ENCODE measurements at regions not wholly inside any gene's neighbourhood (a gene's known extent, or its start where the extent isn't known, plus 50 kb on each side); places are given as distances from the start of the nearest gene placed in this dataset.

DNA sequence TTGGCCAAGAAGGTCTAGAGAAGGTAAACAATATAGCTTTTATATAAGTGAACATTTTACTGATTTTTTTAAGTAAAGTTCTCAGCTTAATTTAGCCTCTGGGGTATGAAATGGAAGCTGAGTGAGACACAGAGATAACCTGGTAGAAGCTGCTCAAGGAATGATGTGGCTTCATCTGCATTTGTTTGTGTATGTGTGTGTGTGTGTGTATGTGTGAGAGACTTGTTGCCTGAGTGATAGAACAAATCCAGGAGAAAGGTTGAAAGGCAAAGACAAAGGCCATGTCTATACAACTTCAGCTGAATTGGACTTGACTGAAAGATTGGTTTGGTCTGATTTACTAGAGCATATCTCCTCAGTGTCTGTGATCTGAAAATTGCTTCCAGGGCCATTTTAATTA, 63.6 kb downstream of the PCDH7 start:
- DNase-seq, result no peak

DNA sequence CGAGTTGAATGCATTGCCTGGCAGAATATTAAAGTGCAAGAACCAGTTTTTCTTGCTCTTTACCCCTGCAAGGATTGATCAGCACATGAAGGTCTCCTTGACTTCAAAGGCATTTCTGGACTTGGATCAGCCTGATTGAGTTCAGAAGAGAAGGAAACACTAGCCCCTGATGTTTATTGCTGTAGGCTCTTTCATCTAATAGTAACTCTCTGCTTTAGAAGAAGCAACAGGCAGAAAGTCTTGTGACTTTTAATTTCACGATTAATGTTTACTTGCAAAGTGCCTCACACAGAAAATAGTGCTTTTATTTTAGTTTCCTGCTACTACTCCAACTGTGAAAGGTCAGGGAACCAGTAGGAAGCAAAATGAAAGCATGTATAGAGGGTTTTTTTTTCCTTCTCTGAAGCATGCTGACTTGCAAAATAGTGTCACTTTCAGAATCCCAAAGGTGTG, 69.1 kb downstream of the PCDH7 start:
- no peak for DNase-seq

DNA sequence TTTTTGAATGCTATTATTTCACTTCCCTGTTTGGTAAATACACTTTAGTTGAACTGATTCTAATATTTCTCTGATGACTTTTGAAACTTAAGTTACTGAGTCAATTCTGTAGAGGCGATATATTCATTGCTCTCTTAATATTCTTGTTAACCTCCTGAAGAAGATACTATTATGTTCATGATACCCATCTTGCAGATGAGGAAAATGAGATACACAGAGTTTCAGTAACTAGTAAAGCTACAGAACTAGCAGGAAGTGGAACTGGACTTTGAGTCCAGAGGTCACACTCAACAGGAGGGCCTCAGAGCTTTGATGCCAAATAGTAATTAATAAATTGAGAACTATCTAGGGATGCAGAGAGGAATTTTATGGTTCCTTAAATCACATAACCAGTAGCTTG, 70.0 kb downstream of the PCDH7 start:
- no peak for DNase-seq

DNA sequence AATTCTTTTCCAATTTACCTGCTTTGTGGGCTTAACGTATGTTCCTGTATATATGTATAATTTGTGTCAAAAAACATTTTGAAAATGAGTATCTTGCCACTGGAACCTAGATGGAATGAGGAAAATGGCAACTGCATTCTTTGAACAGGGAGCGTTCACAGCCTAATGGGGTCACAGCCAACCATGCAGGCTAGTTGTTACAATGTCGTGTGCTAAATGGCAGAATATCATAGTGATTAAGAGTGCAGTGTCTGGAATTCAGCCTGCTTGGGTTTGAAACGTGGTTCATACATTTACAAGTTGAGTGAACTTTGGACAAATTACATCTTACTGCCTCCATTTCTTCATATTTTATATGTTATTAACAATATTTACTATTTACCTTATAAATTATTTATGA, 70.8 kb downstream of the PCDH7 start:
- no peak for DNase-seq

DNA sequence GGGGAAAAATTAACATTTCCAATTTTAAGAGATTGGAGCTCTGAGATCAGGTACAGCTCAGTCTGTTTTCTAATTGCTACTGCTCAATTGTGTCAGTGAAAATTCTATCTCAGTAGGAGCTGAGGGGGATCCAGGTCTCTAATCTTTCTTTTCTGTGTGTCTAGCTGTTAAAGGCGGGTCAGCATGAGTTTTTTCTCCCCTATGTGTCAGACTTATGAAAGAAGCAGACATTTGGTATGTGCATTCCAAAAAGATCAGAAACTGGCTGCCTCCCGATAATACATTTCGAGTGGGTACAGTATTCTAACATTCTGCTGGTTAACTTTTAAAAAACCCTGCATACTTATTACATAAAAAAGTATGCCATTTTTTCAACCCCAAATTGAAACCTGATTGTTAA, 72.4 kb downstream of the PCDH7 start:
- DNase-seq, result no peak

DNA sequence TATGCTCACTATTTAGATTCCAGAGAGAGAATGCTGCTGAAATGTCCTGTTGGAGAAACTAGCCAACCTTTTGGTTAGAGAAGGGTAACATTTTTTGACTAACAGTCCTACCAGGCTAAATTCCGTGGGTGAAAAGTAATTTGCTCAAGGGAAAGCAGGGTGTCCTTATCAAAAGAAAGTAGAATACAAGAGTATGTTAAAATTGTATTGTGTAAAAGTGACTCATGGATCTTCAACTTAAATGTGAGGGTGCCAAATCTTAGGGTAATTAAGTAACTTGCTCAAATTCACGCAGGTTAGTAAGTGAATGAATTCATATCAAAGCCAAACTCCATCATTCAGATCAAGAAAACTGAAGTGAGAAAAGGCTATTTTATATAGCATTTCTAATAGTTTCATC, 81.7 kb downstream of the PCDH7 start:
- no peak for DNase-seq

DNA sequence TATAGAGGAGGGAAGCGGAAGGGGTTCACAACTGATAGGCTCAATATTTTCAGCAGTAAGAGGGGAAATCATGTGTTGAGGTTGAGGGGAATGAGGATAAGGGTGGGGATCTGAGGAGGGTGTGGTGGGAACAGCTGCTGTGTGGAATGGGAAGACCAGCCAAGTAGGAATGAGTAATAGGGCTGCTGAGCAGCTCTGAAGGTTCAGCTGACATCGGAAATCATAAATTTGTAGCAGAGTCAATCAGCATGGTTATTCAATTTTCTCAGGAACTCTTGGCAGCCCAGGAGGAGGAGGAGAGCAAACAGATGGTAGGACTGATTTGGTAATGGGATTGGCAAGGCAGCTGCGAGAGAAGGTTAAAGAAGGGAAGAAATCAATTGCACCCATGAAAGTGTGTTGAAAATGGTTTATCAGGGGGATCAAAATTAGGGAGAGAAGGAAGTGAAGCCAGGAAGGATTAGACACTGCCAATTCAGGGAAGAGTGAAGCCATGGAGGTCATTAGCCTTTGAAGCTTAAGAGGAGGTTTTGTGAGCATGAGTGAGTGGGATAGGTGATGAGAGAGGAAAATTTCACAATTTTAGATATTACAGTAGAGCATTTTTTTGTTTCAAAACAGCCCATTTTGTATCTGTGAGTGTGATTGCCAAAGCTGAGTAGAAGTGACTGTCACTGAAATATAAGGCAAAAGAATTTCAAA, 82.6 kb downstream of the PCDH7 start:
- no peak for DNase-seq

DNA sequence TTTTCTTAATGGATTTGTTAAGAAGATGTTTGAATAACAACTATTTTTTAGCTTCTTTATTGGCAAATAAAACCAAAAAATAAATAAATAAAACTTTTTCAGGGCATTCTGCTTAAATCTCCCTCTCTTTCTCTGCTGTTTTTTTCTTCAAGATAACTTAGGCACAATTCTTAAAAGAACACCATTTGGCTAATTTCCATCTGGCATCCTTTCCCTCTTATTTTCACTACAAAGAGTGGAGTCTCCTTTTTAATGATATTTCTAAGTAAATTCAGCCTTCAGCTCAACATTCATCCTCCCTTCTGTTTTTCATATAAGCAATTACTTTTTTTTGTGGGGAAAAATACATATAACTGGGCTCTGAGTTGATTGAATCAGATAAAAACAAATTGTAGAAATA, 88.1 kb downstream of the PCDH7 start:
- no peak for DNase-seq

DNA sequence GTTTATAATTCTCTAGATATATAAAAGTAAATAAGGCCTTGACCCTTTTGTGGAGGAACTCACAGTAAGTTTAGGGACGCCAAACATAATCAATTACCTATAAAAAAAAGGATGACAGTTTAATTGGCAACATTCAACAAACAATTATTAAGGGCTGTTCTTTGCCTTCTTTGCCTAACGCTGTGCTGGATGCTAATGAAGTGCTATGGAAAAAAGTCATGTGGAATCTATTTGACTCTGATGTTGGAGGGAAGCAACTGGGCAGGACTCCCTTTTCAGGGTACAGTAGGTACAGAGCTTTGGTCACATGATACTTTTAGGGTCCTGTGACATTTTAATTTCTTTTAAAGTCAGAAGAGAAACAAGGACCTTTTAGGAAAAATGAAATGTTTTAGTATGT, 91.1 kb downstream of the PCDH7 start:
- DNase-seq, result no peak

DNA sequence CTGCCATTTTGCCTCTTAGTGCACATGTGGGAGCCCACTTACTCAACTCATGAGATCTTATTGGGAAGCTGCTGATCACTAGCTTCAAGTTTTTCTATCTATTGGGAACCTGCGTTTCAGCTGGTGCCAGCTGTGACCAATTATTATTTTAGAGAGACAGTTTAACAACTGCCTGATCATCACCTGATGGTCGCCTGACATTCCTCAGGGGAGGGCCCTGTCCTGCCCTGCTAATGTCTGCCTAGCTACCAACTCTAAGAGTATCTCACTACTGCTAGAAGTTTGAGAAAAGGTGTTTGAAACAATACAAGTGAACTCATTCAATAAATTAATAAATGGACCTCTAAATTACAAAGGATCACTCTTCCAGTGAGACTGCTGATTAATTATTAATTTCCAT, 95.5 kb downstream of the PCDH7 start:
- no peak for DNase-seq

DNA sequence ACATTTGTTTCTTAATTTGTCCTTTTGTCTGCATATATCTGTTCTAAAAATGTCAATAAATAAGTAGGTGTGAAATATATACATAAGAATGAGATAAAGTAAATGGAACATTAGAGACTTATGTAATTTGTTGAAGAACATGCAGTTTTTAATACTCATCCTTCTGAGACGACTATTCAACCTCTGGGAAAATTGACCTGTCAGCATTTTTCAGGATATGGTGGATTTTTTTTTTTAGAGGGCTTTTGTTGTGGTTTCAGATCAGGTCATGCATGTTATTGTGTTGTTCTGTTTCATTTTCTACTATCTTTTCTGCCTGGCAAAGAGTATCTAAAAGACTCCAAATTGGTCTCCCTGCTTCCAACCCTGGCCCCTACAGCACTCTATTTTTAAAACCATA, 97.3 kb downstream of the PCDH7 start:
- DNase-seq, result no peak

DNA sequence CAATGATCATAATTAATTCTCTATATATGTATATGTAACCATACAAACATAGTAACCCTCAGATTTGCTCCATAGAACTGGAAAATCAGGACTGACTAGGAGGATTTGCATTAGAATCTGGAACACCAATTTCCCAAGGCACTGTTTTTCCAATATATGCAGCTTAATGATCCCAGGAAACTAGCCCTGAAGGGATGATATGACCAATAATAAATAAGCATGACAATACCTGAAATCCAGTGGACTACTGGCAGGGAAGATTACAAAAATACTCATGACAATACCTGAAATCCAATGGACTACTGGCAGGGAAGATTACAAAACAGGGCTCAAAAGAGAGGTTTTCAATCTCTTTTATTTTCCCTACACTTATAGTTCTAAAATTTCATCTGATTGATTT, 98.4 kb downstream of the PCDH7 start:
- no peak for DNase-seq

DNA sequence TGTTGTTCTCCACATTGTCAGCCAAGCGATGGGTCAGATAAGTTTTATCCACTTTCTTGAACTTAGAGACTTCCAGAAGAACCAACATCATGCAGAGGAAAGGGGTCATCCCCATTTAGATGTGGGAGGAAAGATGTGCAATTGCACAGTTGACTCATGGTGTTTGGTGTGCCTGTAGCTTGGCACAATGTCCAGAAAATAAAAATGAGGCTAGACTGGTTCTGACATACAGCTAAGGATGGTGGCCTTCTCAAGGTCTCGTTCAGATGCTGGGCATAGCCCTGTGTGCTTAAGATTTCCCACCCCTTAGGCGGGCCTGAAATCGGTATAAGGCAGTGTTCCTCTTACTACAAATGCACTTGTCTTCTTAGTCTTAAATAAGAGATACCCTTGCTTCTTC, 101.1 kb downstream of the PCDH7 start:
- DNase-seq, result no peak

DNA sequence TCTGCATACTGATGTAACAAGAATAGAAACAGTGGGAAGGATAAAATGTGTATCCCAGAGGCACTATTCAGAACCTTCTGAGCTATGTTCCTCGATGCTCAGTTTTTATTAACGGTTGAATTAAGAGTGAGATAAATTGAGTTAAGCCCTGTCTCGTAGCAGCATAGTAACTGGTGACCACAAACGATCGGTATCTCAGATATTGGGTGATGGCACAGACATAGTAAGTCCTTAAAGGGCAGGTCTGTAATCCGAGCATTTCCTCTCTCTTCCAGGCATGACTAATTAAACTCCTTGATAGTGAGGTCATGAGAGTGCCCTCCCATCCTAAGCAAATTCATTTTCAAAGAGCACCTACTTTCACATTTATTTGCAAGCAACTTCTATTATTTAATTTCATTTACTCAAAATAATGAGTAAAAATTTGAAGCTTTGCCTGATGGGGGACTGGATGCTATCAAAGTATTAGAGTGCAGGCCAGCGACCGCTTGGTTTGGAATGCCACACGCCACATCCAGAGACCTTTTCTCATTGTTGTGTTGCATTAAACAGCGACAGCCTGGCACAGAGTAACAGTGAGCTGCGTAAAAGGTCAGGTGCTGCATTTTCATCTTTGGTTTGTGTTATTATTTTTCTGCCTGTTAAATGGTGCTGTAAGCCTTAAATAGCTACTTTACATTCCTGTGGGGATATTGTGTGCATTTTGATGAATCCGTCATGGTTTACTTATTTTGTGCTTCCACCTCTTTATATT, 101.9 kb downstream of the PCDH7 start:
- no peak for DNase-seq

DNA sequence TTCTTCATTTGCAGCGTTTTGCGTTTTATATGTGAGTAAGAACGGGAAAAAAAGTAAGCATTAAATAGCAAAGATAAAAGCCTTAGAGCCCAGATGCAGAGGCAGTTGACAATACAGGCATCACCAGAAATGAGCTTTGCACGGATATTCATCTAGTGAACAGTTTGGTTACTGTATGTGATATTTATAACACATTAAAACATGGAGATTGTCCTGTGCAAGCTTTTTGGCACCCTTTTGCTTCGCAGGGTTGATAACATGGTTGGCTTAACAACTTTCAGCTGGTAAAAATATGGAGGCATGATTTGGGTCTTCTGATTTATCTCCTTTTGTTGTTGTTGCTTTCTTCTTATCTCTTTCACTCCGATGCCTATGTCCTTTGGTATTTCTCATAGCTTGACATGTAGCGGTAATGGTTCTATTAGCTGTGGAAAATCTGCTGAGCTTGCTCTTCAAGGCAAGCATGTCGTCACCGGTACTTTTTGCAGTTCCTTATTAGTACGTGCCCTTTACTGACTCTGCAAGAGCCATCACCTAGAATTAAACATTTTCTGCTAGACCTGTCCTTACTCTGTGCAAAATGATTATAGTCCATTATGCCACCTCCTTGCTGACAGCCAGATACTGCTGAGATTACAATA, 102.9 kb downstream of the PCDH7 start:
- DNase-seq, result no peak

DNA sequence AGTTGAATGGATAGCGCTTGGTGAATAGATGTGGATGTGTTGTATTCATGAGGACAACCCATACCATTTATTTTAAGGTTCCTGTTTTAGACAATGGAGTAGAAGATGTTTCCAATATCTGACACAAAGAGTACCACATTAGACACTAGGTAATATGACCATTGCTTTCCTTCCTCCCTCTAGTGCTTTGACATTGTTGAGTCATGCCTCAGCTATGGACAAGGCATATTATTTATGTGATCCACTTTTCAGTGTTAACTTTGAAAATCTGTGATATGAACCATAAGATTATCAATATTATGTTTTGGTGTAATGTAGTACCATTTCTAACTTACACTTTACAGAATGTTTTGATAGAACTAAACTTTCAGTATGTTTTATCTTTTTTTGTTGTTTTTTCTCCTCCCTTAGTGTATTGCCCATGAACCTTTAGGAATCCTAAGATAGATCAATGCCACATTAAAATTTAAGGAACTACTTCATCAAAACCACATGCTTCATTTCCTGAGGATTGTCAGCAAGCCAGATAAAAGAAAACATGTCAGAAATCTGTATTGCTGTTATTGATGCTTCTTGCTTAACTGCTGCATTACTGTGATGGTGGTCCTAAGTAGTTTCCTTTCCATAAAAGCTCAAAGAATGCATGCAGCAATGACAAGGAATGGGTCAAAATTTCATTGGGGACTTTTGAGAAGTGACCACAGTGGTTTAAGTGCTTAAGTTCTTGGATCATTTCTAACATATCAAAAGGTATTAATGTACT, 105.0 kb downstream of the PCDH7 start:
- no peak for DNase-seq

DNA sequence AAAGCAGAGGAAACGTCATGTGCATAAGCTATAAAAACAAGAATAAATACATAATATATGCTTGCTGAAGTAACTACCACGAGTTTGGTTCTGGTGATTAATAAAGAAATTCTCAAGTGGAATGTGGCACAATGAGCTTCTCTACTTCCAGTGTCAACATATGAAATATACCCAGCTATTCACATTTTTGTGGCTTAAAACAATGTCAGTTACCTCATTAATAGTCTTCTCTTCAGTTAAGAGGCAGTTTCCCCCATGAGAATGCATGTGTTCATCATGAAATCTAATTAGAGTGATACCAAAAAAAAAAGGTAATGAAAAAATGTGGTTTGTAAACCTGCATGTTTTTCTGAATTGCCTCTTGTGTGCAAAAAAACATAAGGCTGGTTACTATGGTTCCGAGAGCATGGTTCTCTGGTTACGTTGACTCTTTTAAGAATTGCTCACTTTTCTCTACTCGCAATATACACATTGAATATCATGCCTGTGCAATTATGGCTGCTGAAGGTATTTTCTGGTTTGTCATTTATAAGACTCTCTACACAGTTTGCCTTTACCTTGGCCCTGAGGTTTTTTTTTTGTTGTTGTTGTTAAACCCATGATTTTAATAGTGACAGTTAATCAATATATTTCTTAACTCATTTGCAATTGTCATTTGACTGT, 108.2 kb downstream of the PCDH7 start:
- DNase-seq, result no peak

DNA sequence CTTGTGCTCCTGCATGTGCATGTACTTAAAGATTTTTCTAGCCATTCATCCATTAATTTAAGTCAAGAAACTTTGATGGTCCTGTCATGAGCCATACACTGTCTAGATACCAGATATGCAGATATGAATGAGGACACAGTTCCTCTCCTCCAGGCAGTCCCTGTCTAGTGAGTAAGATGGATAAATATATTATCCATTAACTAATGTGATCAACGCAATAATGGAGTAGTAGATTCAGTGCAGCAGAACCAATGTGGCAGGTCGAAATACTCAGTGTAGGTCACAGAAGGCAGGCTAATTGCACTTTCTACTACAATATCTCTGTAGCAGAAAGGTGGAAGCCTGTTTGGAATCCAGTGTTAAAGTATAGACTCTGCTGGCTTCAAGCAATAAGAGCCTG, 112.5 kb downstream of the PCDH7 start:
- DNase-seq, result no peak

DNA sequence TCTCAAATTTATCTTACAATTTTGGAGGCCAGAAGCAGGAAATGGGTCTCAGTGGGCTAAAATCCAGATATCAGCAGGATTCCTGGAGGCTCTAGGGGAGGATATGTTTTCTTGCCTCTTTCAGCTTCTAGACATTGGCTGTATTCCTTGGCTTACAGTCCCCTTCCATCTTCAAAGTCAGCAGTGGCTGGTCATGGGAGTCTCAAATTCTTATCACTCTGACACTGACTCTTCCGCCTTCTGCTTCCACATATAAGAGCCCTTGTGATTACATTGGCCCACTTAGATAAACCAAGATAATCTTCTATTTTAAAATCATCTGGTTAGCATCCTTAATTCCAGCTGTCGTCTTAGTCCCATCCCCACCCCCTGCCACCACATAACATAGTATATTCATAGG, 113.0 kb downstream of the PCDH7 start:
- no peak for DNase-seq

DNA sequence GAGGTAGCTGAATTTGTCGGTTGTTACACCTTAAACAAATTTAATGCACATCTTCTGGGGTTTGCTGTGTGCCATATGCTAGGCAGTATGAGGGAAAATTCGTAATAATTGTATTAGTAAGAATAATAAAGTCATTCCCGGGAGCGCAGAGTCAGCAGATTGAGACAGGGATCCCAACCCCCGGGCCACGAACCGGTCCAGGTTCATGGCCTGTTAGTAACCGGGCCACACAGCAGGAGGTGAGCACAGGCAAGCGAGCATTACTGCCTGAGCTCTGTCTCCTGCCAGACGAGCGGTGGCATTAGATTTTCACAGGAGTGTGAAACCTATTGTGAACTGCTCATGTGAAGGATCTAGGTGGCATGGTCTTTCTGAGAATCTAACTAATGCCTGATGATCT, 114.9 kb downstream of the PCDH7 start:
- no peak for DNase-seq

DNA sequence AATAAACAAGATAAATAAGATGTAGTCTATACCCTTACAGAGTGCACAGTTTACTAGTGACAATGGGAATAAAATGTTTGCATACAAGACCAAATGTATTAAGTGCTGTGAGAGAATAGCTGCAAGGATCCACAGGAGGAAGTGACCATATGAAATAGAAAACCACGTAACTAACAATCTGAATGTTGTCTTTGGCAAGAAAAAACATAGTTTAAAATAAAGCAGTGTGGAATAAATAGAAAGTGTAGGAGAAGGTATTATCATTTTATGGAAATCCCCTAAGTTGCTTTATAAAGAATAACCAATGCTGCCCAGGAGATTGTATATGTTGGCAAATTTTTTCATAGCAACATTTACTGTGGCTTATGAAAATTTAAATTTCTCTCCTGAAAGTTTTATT, 116.1 kb downstream of the PCDH7 start:
- DNase-seq, result no peak

DNA sequence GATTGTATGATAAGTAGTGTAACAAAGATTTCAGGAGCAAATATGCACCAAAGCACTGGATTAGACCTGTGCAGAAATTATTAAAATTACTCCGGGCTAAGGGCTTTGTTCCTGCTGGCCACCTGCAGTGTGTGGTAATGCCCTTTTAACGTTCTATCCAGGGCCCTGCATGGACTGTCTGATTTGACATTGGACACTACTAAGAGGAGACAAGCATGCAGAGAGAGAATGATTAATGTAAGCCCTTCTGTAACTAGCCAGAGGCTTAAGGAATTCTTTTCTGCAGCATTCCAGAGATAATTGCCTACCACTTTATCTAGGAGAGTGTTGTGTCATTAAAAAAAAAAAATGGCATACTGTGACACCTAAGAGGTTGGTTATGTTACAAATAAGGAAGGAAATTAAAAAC, 117.0 kb downstream of the PCDH7 start:
- DNase-seq, result no peak

DNA sequence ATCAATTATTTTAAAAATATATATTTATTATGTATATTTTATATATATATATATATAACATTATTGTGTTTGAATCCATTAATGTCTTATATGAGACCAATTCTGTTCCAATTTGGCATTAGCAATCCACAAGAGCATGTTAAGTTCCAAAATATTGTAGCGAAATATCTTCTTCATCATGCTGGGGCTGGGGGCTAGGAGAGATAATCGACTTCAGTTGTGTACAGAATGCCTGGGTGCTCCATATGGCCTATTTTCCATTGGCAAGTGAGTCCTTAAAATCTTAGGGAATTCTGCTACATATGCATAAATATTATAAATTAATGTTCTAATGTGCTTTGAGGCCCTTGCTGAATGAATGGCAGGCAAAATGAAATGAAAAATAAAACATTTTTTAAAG, 117.7 kb downstream of the PCDH7 start:
- DNase-seq, result no peak

Measured in NCI-H1436 treated with DMSO at 0.1 percent for 48 hours (cell line).